Stimulated activated CD4-positive, alpha-beta T cell treated with anti-CD3 and anti-CD28 coated beads, TNF-alpha, amount 100 ng/mL, for 48 hours (primary cell): ENCODE measurements at regions not wholly inside any gene's neighbourhood (a gene's known extent, or its start where the extent isn't known, plus 50 kb on each side); places are given as distances from the start of the nearest gene placed in this dataset.
A peak's percentile ranks its signal among the peaks of the same experiment; 100 is the strongest.

Experiments used
- DNase-seq, 3 donors: peaks; one replicate each; pipeline ENCODE4 v3.0.0-alpha.2; 2020; ENCODE audit warnings: low read depth in 3 of 3

GRCh38 chr4:178556796-178557195, 1114.6 kb upstream of the AGA start:
- no peak for DNase-seq

- DNase-seq, result no peak
Observed at GRCh38 chr4:178577933-178578332, 1135.7 kb upstream of the AGA start.

- no peak for DNase-seq
Observed at GRCh38 chr4:178595500-178596138, 1153.4 kb upstream of the AGA start.

- DNase-seq, result no peak
Observed at GRCh38 chr4:178598672-178599071, 1156.4 kb upstream of the AGA start.

GRCh38 chr4:178599521-178599920, 1157.3 kb upstream of the AGA start:
- DNase-seq, result no peak

- DNase-seq, result no peak
Observed at GRCh38 chr4:178602833-178603232, 1160.6 kb upstream of the AGA start.

GRCh38 chr4:178611062-178611461, 1168.8 kb upstream of the AGA start:
- DNase-seq, result no peak

- DNase-seq, result peak in 1 of 3 donors; percentile 0
Observed at GRCh38 chr4:178612733-178613132, 1170.5 kb upstream of the AGA start.

- DNase-seq, result no peak
Observed at GRCh38 chr4:178632415-178632814, 1190.2 kb upstream of the AGA start.

- DNase-seq, result no peak
Observed at GRCh38 chr4:178633263-178633662, 1191.0 kb upstream of the AGA start.

GRCh38 chr4:178664621-178665020, 1222.4 kb upstream of the AGA start:
- DNase-seq, result no peak

- no peak for DNase-seq
Observed at GRCh38 chr4:178665916-178666315, 1223.7 kb upstream of the AGA start.

- DNase-seq, result no peak
Observed at GRCh38 chr4:178671766-178672165, 1229.5 kb upstream of the AGA start.

- DNase-seq, result no peak
Observed at GRCh38 chr4:178672512-178672911, 1230.3 kb upstream of the AGA start.

- no peak for DNase-seq
Observed at GRCh38 chr4:178681871-178682270, 1239.6 kb upstream of the AGA start.

- no peak for DNase-seq
Observed at GRCh38 chr4:178689926-178690325, 1247.7 kb upstream of the AGA start.

GRCh38 chr4:178693816-178694215, 1251.6 kb upstream of the AGA start:
- no peak for DNase-seq

- DNase-seq, result no peak
Observed at GRCh38 chr4:178696515-178696914, 1254.3 kb upstream of the AGA start.

- no peak for DNase-seq
Observed at GRCh38 chr4:178712486-178712885, 1270.2 kb upstream of the AGA start.

GRCh38 chr4:178738026-178738425, 1295.8 kb upstream of the AGA start:
- DNase-seq, result no peak

- no peak for DNase-seq
Observed at GRCh38 chr4:178745203-178745602, 1303.0 kb upstream of the AGA start.

- no peak for DNase-seq
Observed at GRCh38 chr4:178752954-178753525, 1310.8 kb upstream of the AGA start.

- DNase-seq, result no peak
Observed at GRCh38 chr4:178778496-178778895, 1336.3 kb upstream of the AGA start.

- no peak for DNase-seq
Observed at GRCh38 chr4:178781779-178782178, 1339.5 kb upstream of the AGA start.
